OCI-LY7 (cell line): ENCODE measurements at regions not wholly inside any gene's neighbourhood (a gene's known extent, or its start where the extent isn't known, plus 50 kb on each side); places are given as distances from the start of the nearest gene placed in this dataset.

Experiments used
- BruUV-seq: library from RNA; stranded (reverse); fragments of 400-500 nt; replicated peaks from 2 replicates; lab custom pipeline; 2021; lab: Mats Ljungman, UMichigan
- CTCF ChIA-PET: fragments of 300-600 bp; sonication (Branson Sonifier 250); formaldehyde crosslinking; loops from one replicate; lab custom pipeline; 2022; ENCODE audit warnings: antibody characterized with exemption; ENCODE audit not compliant: unreplicated experiment; lab: Charles Lee
- POLR2A ChIA-PET: fragments of 300-600 bp; sonication (Branson Sonifier 250); formaldehyde crosslinking; loops from one replicate; lab custom pipeline; 2022; ENCODE audit warnings: antibody characterized with exemption; lab: Charles Lee
- DNase-seq: peaks from one replicate; pipeline ENCODE4 v3.0.0-alpha.2; 2015; ENCODE audit warnings: low spot score
- H2AFZ ChIP-seq: fragments of 200-600 bp; sonication (generic), shearing (Covaris generic); 2 replicates; pipeline ENCODE4 v1.6.1; 2014; ENCODE audit warnings: mild to moderate bottlenecking, antibody characterized with exemption, low read length, moderate library complexity
- H3K27ac ChIP-seq: fragments of 200-600 bp; sonication (generic); 2 replicates; pipeline ENCODE4 v1.5.1; 2014; ENCODE audit warnings: mixed run types, low read depth, mild to moderate bottlenecking, moderate library complexity, low read length, inconsistent platforms; ENCODE audit not compliant: poor library complexity, severe bottlenecking
- H3K36me3 ChIP-seq: fragments of 200-600 bp; sonication (generic); 2 replicates; pipeline ENCODE4 v1.6.1; 2014; ENCODE audit warnings: mild to moderate bottlenecking, antibody characterized with exemption, low read length, moderate library complexity, mixed read lengths; ENCODE audit not compliant: insufficient read depth
- H3K4me1 ChIP-seq: fragments of 200-600 bp; sonication (generic); 2 replicates; pipeline ENCODE4 v1.5.1; 2014; ENCODE audit warnings: mild to moderate bottlenecking, low read length; ENCODE audit not compliant: insufficient read depth, poor library complexity, severe bottlenecking
- H3K4me2 ChIP-seq: fragments of 200-600 bp; sonication (generic); 2 replicates; pipeline ENCODE4 v1.6.1; 2014; ENCODE audit warnings: mild to moderate bottlenecking, low read length
- H3K4me3 ChIP-seq: fragments of 200-600 bp; sonication (generic); 2 replicates; pipeline ENCODE4 v1.5.1; 2014; ENCODE audit warnings: mild to moderate bottlenecking, low read depth, low read length; ENCODE audit not compliant: poor library complexity, severe bottlenecking
- H3K79me2 ChIP-seq: fragments of 200-600 bp; sonication (generic); 2 replicates; pipeline ENCODE4 v1.6.1; 2016; ENCODE audit warnings: low read depth, mild to moderate bottlenecking, low read length, moderate library complexity, mixed read lengths; ENCODE audit not compliant: insufficient read depth
- H3K9me2 ChIP-seq: fragments of 200-600 bp; sonication (generic); 2 replicates; pipeline ENCODE4 v1.6.1; 2016; ENCODE audit warnings: mild to moderate bottlenecking, low read length, mixed read lengths; ENCODE audit not compliant: insufficient read depth
- H3K9me3 ChIP-seq: fragments of 200-600 bp; sonication (generic); 2 replicates; pipeline ENCODE4 v1.6.1; 2014; ENCODE audit warnings: mild to moderate bottlenecking, mixed run types, low read length, mixed read lengths
- H4K20me1 ChIP-seq: fragments of 200-600 bp; sonication (generic); 2 replicates; pipeline ENCODE4 v1.6.1; 2014; ENCODE audit warnings: mild to moderate bottlenecking, antibody characterized with exemption, low read length, moderate library complexity, mixed read lengths; ENCODE audit not compliant: insufficient read depth
- EZH2phosphoT487 ChIP-seq: fragments of 200-600 bp; sonication (generic); IDR thresholded peaks from 2 replicates; pipeline ENCODE4 v1.6.1; 2018; ENCODE audit warnings: low read depth, borderline replicate concordance, mild to moderate bottlenecking, mixed run types, antibody characterized with exemption, low read length, moderate library complexity, mixed read lengths
- intact Hi-C: fragments of 100-400 bp; cut with micrococcal nuclease; formaldehyde crosslinking; loops from one replicate; pipeline ENCODE4 v1.10.0; 2022; ENCODE audit not compliant: unreplicated experiment
- TF ChIP-seq, protein P1 (sequence below): fragments of 200-600 bp; sonication (generic); conservative IDR thresholded peaks from 2 replicates; pipeline ENCODE4 v1.5.1; 2014; ENCODE audit warnings: mild to moderate bottlenecking, antibody characterized with exemption, low read length, moderate library complexity, mixed read lengths

DNA sequence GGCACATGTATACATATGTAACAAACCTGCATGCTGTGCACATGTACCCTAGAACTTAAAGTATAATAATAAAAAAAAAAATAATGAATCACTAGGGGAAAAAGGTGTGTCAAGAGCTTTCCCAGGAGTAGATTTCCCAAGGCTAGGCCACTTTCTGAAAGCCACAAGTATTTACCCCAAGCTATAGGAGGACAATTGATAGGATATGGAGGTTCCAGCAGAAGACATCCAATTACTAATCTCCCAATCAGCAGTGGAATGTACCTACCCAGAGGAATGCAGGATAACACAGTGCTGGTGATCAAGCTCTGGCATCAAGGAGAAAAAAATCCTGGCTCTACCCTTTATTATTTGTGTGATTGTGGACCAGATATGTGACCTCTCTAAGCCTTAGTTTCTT is 562.7 kb downstream of the RFPL4B start:
- ChIA-PET CTCF (no interaction called here), POLR2A (no interaction called here)
- Histone ChIP-seq H3K4me2 (no peak overlapping the region), H3K4me3 (no peak overlapping the region), H4K20me1 (no peaks in the 10 kb centered on the region), H3K27ac (no peak overlapping the region), H3K9me2 (no peaks in the 10 kb centered on the region), H3K4me1 (no peaks in the 10 kb centered on the region), H2AFZ (no peak overlapping the region), H3K36me3 (no peaks in the 10 kb centered on the region), H3K79me2 (no peaks in the 10 kb centered on the region), H3K9me3 (no peaks in the 10 kb centered on the region)
- DNase-seq, result no peak
- no TSS peak for BruUV-seq
- no peak for TF ChIP-seq EZH2phosphoT487
- TF ChIP-seq, protein P1, sequence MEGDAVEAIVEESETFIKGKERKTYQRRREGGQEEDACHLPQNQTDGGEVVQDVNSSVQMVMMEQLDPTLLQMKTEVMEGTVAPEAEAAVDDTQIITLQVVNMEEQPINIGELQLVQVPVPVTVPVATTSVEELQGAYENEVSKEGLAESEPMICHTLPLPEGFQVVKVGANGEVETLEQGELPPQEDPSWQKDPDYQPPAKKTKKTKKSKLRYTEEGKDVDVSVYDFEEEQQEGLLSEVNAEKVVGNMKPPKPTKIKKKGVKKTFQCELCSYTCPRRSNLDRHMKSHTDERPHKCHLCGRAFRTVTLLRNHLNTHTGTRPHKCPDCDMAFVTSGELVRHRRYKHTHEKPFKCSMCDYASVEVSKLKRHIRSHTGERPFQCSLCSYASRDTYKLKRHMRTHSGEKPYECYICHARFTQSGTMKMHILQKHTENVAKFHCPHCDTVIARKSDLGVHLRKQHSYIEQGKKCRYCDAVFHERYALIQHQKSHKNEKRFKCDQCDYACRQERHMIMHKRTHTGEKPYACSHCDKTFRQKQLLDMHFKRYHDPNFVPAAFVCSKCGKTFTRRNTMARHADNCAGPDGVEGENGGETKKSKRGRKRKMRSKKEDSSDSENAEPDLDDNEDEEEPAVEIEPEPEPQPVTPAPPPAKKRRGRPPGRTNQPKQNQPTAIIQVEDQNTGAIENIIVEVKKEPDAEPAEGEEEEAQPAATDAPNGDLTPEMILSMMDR, result no peak
- intact Hi-C loops, result no loop called here

DNA sequence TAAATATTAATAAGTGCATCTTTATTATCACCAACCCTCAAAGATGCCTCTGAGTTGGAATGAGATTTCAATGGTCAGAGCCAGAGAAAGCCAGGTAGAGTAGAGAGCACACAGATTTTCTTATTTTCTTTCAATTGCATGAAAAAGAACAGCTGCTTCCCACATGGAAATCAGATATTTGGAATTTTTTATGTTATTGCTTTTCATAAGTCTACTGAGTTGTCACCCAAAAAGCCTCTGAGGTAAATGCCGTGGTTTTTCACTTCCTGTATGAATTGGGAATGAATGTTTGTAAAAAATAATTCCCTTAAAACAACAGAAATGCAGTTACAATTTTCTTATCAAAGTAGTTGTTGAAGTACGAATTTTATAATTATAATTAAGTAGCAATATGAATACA is 563.1 kb downstream of the RFPL4B start:
- Histone ChIP-seq H4K20me1 (no peaks in the 10 kb centered on the region), H3K4me3 (no peak overlapping the region), H3K4me1 (no peaks in the 10 kb centered on the region), H3K9me2 (no peaks in the 10 kb centered on the region), H3K27ac (no peak overlapping the region), H3K36me3 (no peaks in the 10 kb centered on the region), H2AFZ (no peak overlapping the region), H3K9me3 (no peaks in the 10 kb centered on the region), H3K4me2 (no peak overlapping the region), H3K79me2 (no peaks in the 10 kb centered on the region)
- BruUV-seq, result no TSS peak
- POLR2A ChIA-PET, result no interaction called here
- intact Hi-C loops, result no loop called here
- CTCF ChIA-PET, result no interaction called here
- TF ChIP-seq, protein P1, result no peak
- TF ChIP-seq EZH2phosphoT487, result no peak
- no peak for DNase-seq

DNA sequence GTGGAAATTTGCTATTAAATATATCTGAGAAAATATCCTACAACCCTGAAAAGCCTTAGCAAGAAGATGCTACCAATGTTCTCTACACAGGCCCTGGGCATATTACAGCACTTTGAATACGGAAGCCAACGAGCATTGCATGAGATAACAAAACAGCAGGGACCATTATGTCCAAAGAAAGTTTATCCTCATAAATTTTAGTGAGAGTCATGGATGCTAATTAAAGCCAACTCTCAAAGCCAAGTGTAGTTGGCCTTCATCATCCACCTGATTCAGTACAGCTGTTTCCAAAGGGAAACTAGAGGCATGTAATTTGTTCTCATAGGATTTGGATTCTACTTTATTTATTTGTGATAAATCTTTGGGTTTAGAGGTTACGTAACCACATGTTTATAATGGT is 564.8 kb downstream of the RFPL4B start:
- H3K4me1 ChIP-seq, result no peaks in the 10 kb centered on the region
- H3K4me3 ChIP-seq, result no peak overlapping the region
- no peak overlapping the region for H3K27ac ChIP-seq
- intact Hi-C loops, result no loop called here
- H3K36me3 ChIP-seq, result no peaks in the 10 kb centered on the region
- no peak for DNase-seq
- TF ChIP-seq, protein P1, result no peak
- TF ChIP-seq EZH2phosphoT487, result no peak
- ChIA-PET POLR2A (interaction anchor here (0.6 kb wide), 1 partner anchor 128 kb away, joined by 3 read pairs; no protein-coding TSS in a partner anchor), CTCF (no interaction called here)
- no peaks in the 10 kb centered on the region for H3K9me2 ChIP-seq
- H4K20me1 ChIP-seq, result no peaks in the 10 kb centered on the region
- H3K79me2 ChIP-seq, result no peaks in the 10 kb centered on the region
- no peak overlapping the region for H3K4me2 ChIP-seq
- BruUV-seq, result no TSS peak
- H2AFZ ChIP-seq, result no peak overlapping the region
- no peaks in the 10 kb centered on the region for H3K9me3 ChIP-seq
